Tibial artery (tissue), 4 donors: ENCODE measurements at regions not wholly inside any gene's neighbourhood (a gene's known extent, or its start where the extent isn't known, plus 50 kb on each side); places are given as distances from the start of the nearest gene placed in this dataset.
A peak's percentile ranks its signal among the peaks of the same experiment; 100 is the strongest.

Experiments used
- DNase-seq, 2 donors: peaks; one replicate each; pipeline ENCODE4 v3.0.0-alpha.2; 2019
- H3K27ac ChIP-seq, 2 donors: fragments of 200-600 bp; sonication (generic) in 1 of 2; 1 replicate in 1 of 2; 2 replicates in 1 of 2; pipeline ENCODE4 v1.5.1; 2018 to 2019; ENCODE audit warnings: mild to moderate bottlenecking in 1 of 2
- H3K27me3 ChIP-seq, 2 donors: fragments of 200-600 bp; sonication (generic) in 1 of 2; one replicate each; pipeline versions ENCODE4 v1.5.1 to v1.6.0; 2016 to 2019
- H3K36me3 ChIP-seq, 3 donors: fragments of 200-600 bp; sonication (generic) in 2 of 3; one replicate each; pipeline ENCODE4 v1.5.1; 2016 to 2019; ENCODE audit warnings: mild to moderate bottlenecking in 2 of 3
- H3K4me1 ChIP-seq, 4 donors: fragments of 200-600 bp; sonication (generic) in 2 of 4; 1 replicate in 3 of 4; 2 replicates in 1 of 4; pipeline ENCODE4 v1.5.1; 2016 to 2019
- H3K4me3 ChIP-seq, 2 donors: fragments of 200-600 bp; sonication (generic) in 1 of 2; 1 replicate in 1 of 2; 2 replicates in 1 of 2; pipeline ENCODE4 v1.5.1; 2018 to 2019; ENCODE audit warnings: mild to moderate bottlenecking in 2 of 2
- H3K9me3 ChIP-seq, 3 donors: fragments of 200-600 bp; sonication (generic) in 1 of 3; one replicate each; pipeline ENCODE4 v1.5.1; 2016 to 2019
- CTCF ChIP-seq, 2 experiments: fragments of 200-600 bp in 1 of 2; fragments of 450-650 bp in 1 of 2; IDR thresholded peaks; one replicate each; pipeline ENCODE4 v1.5.1; 2017 to 2019; ENCODE audit warnings: antibody characterized with exemption in 2 of 2, mild to moderate bottlenecking in 1 of 2, moderate library complexity in 1 of 2
- intact Hi-C: fragments of 100-400 bp; cut with DNase I; formaldehyde crosslinking; loops from one replicate; pipeline ENCODE4 v1.15.0; 2023; ENCODE audit warnings: low total_unique reads

- intact Hi-C loops: no loop called here
- no peak for TF ChIP-seq CTCF (IDR thresholded peaks at IDR 0.05)
- H3K27ac ChIP-seq: no peak overlapping the region
- no peaks in the 10 kb centered on the region for H3K9me3 ChIP-seq
- no peaks in the 10 kb centered on the region for H3K27me3 ChIP-seq
- H3K4me3 ChIP-seq: no peak overlapping the region
- no peak for DNase-seq
- no peaks in the 10 kb centered on the region for H3K36me3 ChIP-seq
- peaks cover 0 to 51% (median 34%) of the 10 kb centered on the region in 4 donors for H3K4me1 ChIP-seq
Measured at GRCh38 chr6:139542351-139542750, 167.9 kb upstream of the CITED2 start.

- no peaks in the 10 kb centered on the region for H3K36me3 ChIP-seq
- no peak overlapping the region for H3K4me3 ChIP-seq
- intact Hi-C loops: no loop called here
- peak overlapping the region; percentile 16 to 57 for H3K27ac ChIP-seq
- H3K9me3 ChIP-seq: no peaks in the 10 kb centered on the region
- H3K4me1 ChIP-seq: peaks cover 0 to 37% (median 23%) of the 10 kb centered on the region in 4 donors
- no peak for TF ChIP-seq CTCF (IDR thresholded peaks at IDR 0.05)
- no peak for DNase-seq
- H3K27me3 ChIP-seq: no peaks in the 10 kb centered on the region
Measured at GRCh38 chr6:139540894-139541293, 166.4 kb upstream of the CITED2 start.

GRCh38 chr6:139540276-139540675, 165.8 kb upstream of the CITED2 start:
- H3K4me3 ChIP-seq: no peak overlapping the region
- no peaks in the 10 kb centered on the region for H3K9me3 ChIP-seq
- H3K36me3 ChIP-seq: no peaks in the 10 kb centered on the region
- intact Hi-C loops: no loop called here
- TF ChIP-seq CTCF (IDR thresholded peaks at IDR 0.05): no peak
- H3K27me3 ChIP-seq: no peaks in the 10 kb centered on the region
- H3K27ac ChIP-seq: peak overlapping the region; percentile 16 to 57
- H3K4me1 ChIP-seq: peaks cover 0 to 31% (median 18%) of the 10 kb centered on the region in 4 donors
- DNase-seq: no peak

- Histone ChIP-seq H3K36me3 (no peaks in the 10 kb centered on the region), H3K4me3 (no peak overlapping the region), H3K27me3 (no peaks in the 10 kb centered on the region), H3K27ac (peak overlapping the region; percentile 16 to 57), H3K4me1 (peaks cover 0 to 28% (median 14%) of the 10 kb centered on the region in 4 donors), H3K9me3 (no peaks in the 10 kb centered on the region)
- DNase-seq: peak; percentile 61 to 89
- intact Hi-C loops: loop anchor here (10.0 kb wide), 1 partner anchor 165 kb away; the partner anchor contains the start of gene CITED2
- no peak for TF ChIP-seq CTCF (IDR thresholded peaks at IDR 0.05)
Measured at GRCh38 chr6:139539852-139540251, 165.4 kb upstream of the CITED2 start.

- Histone ChIP-seq H3K36me3 (no peaks in the 10 kb centered on the region), H3K9me3 (no peaks in the 10 kb centered on the region), H3K4me1 (peaks cover 6 to 39% (median 21%) of the 10 kb centered on the region in 4 donors), H3K27me3 (no peaks in the 10 kb centered on the region), H3K4me3 (no peak overlapping the region), H3K27ac (no peak overlapping the region)
- intact Hi-C loops: loop anchor here (10.0 kb wide), 1 partner anchor 164 kb away; the partner anchor contains the start of gene CITED2
- DNase-seq: no peak
- TF ChIP-seq CTCF (IDR thresholded peaks at IDR 0.05): no peak
Measured at GRCh38 chr6:139538366-139538765, 163.9 kb upstream of the CITED2 start.
